ENCODE measurements at regions not wholly inside any gene's neighbourhood (a gene's known extent, or its start where the extent isn't known, plus 50 kb on each side); places are given as distances from the start of the nearest gene placed in this dataset.

GRCh38 chr12:28631831-28632230 is 441.6 kb downstream of the CCDC91 start:
- Histone ChIP-seq H3K27me3 (no peaks in the 10 kb centered on the region), H3K9me3 (ENCODE audit: low read depth) (no peaks in the 10 kb centered on the region), H3K4me1 (no peaks in the 10 kb centered on the region), H3F3A (ENCODE audit: low read depth) (no peaks in the 10 kb centered on the region), H3K36me3 (no peaks in the 10 kb centered on the region), H4K20me1 (ENCODE audit: low read depth) (no peaks in the 10 kb centered on the region), H3K4me3 (no peak overlapping the region), H3K27ac (no peak overlapping the region), H3K9ac (no peak overlapping the region), H3K4me2 (no peak overlapping the region), H2AFZ (replicated peaks) (no peak overlapping the region), H3K79me2 (ENCODE audit: low read depth) (no peaks in the 10 kb centered on the region)
- Mint-ChIP-seq H3K36me3 (no peaks in the 10 kb centered on the region), H3K4me3 (no peak overlapping the region), H3K9me3 (no peaks in the 10 kb centered on the region), H3K27me3 (ENCODE audit: insufficient read depth, low read depth) (no peaks in the 10 kb centered on the region), H3K27ac (no peak overlapping the region), H3K4me1 (no peaks in the 10 kb centered on the region)
- no peak for DNase-seq (ENCODE audit: low spot score)
- no peak for TF ChIP-seq EZH2phosphoT487 (IDR thresholded peaks at IDR 0.05)
- TF ChIP-seq, protein P1, sequence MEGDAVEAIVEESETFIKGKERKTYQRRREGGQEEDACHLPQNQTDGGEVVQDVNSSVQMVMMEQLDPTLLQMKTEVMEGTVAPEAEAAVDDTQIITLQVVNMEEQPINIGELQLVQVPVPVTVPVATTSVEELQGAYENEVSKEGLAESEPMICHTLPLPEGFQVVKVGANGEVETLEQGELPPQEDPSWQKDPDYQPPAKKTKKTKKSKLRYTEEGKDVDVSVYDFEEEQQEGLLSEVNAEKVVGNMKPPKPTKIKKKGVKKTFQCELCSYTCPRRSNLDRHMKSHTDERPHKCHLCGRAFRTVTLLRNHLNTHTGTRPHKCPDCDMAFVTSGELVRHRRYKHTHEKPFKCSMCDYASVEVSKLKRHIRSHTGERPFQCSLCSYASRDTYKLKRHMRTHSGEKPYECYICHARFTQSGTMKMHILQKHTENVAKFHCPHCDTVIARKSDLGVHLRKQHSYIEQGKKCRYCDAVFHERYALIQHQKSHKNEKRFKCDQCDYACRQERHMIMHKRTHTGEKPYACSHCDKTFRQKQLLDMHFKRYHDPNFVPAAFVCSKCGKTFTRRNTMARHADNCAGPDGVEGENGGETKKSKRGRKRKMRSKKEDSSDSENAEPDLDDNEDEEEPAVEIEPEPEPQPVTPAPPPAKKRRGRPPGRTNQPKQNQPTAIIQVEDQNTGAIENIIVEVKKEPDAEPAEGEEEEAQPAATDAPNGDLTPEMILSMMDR (IDR thresholded peaks at IDR 0.05), result no peak
- no peak for TF ChIP-seq EZH2 (IDR thresholded peaks at IDR 0.05)

DNA sequence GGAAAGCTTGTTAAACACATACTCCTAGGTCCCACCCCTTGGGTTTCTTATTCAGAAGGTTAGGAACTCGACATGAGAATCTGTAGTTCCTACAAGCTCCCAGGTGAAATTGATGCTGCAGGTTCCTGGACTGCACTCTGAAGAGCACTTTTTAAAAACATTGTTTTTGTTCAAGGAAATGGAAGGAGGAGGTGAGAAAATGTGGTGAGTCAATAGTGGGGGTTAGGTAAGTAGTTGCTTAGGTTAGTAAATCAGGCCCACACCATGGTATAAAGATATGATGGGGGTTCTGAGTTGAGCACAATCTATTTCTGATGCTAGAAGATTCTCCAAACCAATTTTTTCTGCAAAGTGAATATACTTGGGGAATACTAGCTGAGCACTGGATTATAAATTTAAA is 450.3 kb downstream of the CCDC91 start:
- Histone ChIP-seq H3K9ac (no peak overlapping the region), H3K9me3 (ENCODE audit: low read depth) (no peaks in the 10 kb centered on the region), H3K27me3 (no peaks in the 10 kb centered on the region), H3K27ac (no peak overlapping the region), H2AFZ (replicated peaks) (no peak overlapping the region), H3K79me2 (ENCODE audit: low read depth) (no peaks in the 10 kb centered on the region), H3K4me1 (no peaks in the 10 kb centered on the region), H3K4me3 (no peak overlapping the region), H4K20me1 (ENCODE audit: low read depth) (no peaks in the 10 kb centered on the region), H3F3A (ENCODE audit: low read depth) (no peaks in the 10 kb centered on the region), H3K36me3 (no peaks in the 10 kb centered on the region), H3K4me2 (no peak overlapping the region)
- TF ChIP-seq EZH2 (IDR thresholded peaks at IDR 0.05), result no peak
- no peak for TF ChIP-seq EZH2phosphoT487 (IDR thresholded peaks at IDR 0.05)
- TF ChIP-seq, protein P1 (IDR thresholded peaks at IDR 0.05), result no peak
- DNase-seq (ENCODE audit: low spot score), result no peak
- Mint-ChIP-seq H3K36me3 (no peaks in the 10 kb centered on the region), H3K27ac (no peak overlapping the region), H3K4me1 (no peaks in the 10 kb centered on the region), H3K27me3 (ENCODE audit: insufficient read depth, low read depth) (peaks cover 2% of the 10 kb centered on the region), H3K9me3 (no peaks in the 10 kb centered on the region), H3K4me3 (no peak overlapping the region)

GRCh38 chr12:28645436-28645835 is 455.2 kb downstream of the CCDC91 start:
- Histone ChIP-seq H3K36me3 (no peaks in the 10 kb centered on the region), H3K27me3 (no peaks in the 10 kb centered on the region), H2AFZ (replicated peaks) (no peak overlapping the region), H3F3A (ENCODE audit: low read depth) (no peaks in the 10 kb centered on the region), H4K20me1 (ENCODE audit: low read depth) (no peaks in the 10 kb centered on the region), H3K4me1 (no peaks in the 10 kb centered on the region), H3K9me3 (ENCODE audit: low read depth) (no peaks in the 10 kb centered on the region), H3K27ac (no peak overlapping the region), H3K4me3 (no peak overlapping the region), H3K79me2 (ENCODE audit: low read depth) (no peaks in the 10 kb centered on the region), H3K9ac (no peak overlapping the region), H3K4me2 (no peak overlapping the region)
- H3K27me3 Mint-ChIP-seq (ENCODE audit: insufficient read depth, low read depth), result peaks cover 2% of the 10 kb centered on the region
- no peaks in the 10 kb centered on the region for H3K9me3 Mint-ChIP-seq
- no peaks in the 10 kb centered on the region for H3K4me1 Mint-ChIP-seq
- no peak overlapping the region for H3K4me3 Mint-ChIP-seq
- no peaks in the 10 kb centered on the region for H3K36me3 Mint-ChIP-seq
- no peak for DNase-seq (ENCODE audit: low spot score)
- TF ChIP-seq EZH2phosphoT487 (IDR thresholded peaks at IDR 0.05) (no peak), EZH2 (IDR thresholded peaks at IDR 0.05) (no peak)
- TF ChIP-seq, protein P1 (IDR thresholded peaks at IDR 0.05), result no peak
- H3K27ac Mint-ChIP-seq, result no peak overlapping the region
